OCI-LY7 (cell line): ENCODE measurements at regions not wholly inside any gene's neighbourhood (a gene's known extent, or its start where the extent isn't known, plus 50 kb on each side); places are given as distances from the start of the nearest gene placed in this dataset.

ENCODE experiments used
- BruUV-seq: library from RNA; stranded (reverse); fragments of 400-500 nt; replicated peaks from 2 replicates; lab custom pipeline; 2021; lab: Mats Ljungman, UMichigan
- CTCF ChIA-PET: fragments of 300-600 bp; sonication (Branson Sonifier 250); formaldehyde crosslinking; loops from one replicate; lab custom pipeline; 2022; ENCODE audit warnings: antibody characterized with exemption; ENCODE audit not compliant: unreplicated experiment; lab: Charles Lee
- POLR2A ChIA-PET: fragments of 300-600 bp; sonication (Branson Sonifier 250); formaldehyde crosslinking; loops from one replicate; lab custom pipeline; 2022; ENCODE audit warnings: antibody characterized with exemption; lab: Charles Lee
- DNase-seq: peaks from one replicate; pipeline ENCODE4 v3.0.0-alpha.2; 2015; ENCODE audit warnings: low spot score
- H2AFZ ChIP-seq: fragments of 200-600 bp; sonication (generic), shearing (Covaris generic); 2 replicates; pipeline ENCODE4 v1.6.1; 2014; ENCODE audit warnings: mild to moderate bottlenecking, antibody characterized with exemption, low read length, moderate library complexity
- H3K27ac ChIP-seq: fragments of 200-600 bp; sonication (generic); 2 replicates; pipeline ENCODE4 v1.5.1; 2014; ENCODE audit warnings: mixed run types, low read depth, mild to moderate bottlenecking, moderate library complexity, low read length, inconsistent platforms; ENCODE audit not compliant: poor library complexity, severe bottlenecking
- H3K36me3 ChIP-seq: fragments of 200-600 bp; sonication (generic); 2 replicates; pipeline ENCODE4 v1.6.1; 2014; ENCODE audit warnings: mild to moderate bottlenecking, antibody characterized with exemption, low read length, moderate library complexity, mixed read lengths; ENCODE audit not compliant: insufficient read depth
- H3K4me1 ChIP-seq: fragments of 200-600 bp; sonication (generic); 2 replicates; pipeline ENCODE4 v1.5.1; 2014; ENCODE audit warnings: mild to moderate bottlenecking, low read length; ENCODE audit not compliant: insufficient read depth, poor library complexity, severe bottlenecking
- H3K4me2 ChIP-seq: fragments of 200-600 bp; sonication (generic); 2 replicates; pipeline ENCODE4 v1.6.1; 2014; ENCODE audit warnings: mild to moderate bottlenecking, low read length
- H3K4me3 ChIP-seq: fragments of 200-600 bp; sonication (generic); 2 replicates; pipeline ENCODE4 v1.5.1; 2014; ENCODE audit warnings: mild to moderate bottlenecking, low read depth, low read length; ENCODE audit not compliant: poor library complexity, severe bottlenecking
- H3K79me2 ChIP-seq: fragments of 200-600 bp; sonication (generic); 2 replicates; pipeline ENCODE4 v1.6.1; 2016; ENCODE audit warnings: low read depth, mild to moderate bottlenecking, low read length, moderate library complexity, mixed read lengths; ENCODE audit not compliant: insufficient read depth
- H3K9me2 ChIP-seq: fragments of 200-600 bp; sonication (generic); 2 replicates; pipeline ENCODE4 v1.6.1; 2016; ENCODE audit warnings: mild to moderate bottlenecking, low read length, mixed read lengths; ENCODE audit not compliant: insufficient read depth
- H3K9me3 ChIP-seq: fragments of 200-600 bp; sonication (generic); 2 replicates; pipeline ENCODE4 v1.6.1; 2014; ENCODE audit warnings: mild to moderate bottlenecking, mixed run types, low read length, mixed read lengths
- H4K20me1 ChIP-seq: fragments of 200-600 bp; sonication (generic); 2 replicates; pipeline ENCODE4 v1.6.1; 2014; ENCODE audit warnings: mild to moderate bottlenecking, antibody characterized with exemption, low read length, moderate library complexity, mixed read lengths; ENCODE audit not compliant: insufficient read depth
- EZH2phosphoT487 ChIP-seq: fragments of 200-600 bp; sonication (generic); IDR thresholded peaks from 2 replicates; pipeline ENCODE4 v1.6.1; 2018; ENCODE audit warnings: low read depth, borderline replicate concordance, mild to moderate bottlenecking, mixed run types, antibody characterized with exemption, low read length, moderate library complexity, mixed read lengths
- intact Hi-C: fragments of 100-400 bp; cut with micrococcal nuclease; formaldehyde crosslinking; loops from one replicate; pipeline ENCODE4 v1.10.0; 2022; ENCODE audit not compliant: unreplicated experiment
- TF ChIP-seq, protein P1 (sequence below): fragments of 200-600 bp; sonication (generic); conservative IDR thresholded peaks from 2 replicates; pipeline ENCODE4 v1.5.1; 2014; ENCODE audit warnings: mild to moderate bottlenecking, antibody characterized with exemption, low read length, moderate library complexity, mixed read lengths

GRCh38 chr2:122028371-122029100 lies 273.1 kb downstream of the TSN start:
- H3K79me2 ChIP-seq, result no peaks in the 10 kb centered on the region
- H3K4me1 ChIP-seq, result no peaks in the 10 kb centered on the region
- intact Hi-C loops, result no loop called here
- BruUV-seq, result no TSS peak
- ChIA-PET POLR2A (no interaction called here), CTCF (no interaction called here)
- H3K27ac ChIP-seq, result no peak overlapping the region
- TF ChIP-seq, protein P1, sequence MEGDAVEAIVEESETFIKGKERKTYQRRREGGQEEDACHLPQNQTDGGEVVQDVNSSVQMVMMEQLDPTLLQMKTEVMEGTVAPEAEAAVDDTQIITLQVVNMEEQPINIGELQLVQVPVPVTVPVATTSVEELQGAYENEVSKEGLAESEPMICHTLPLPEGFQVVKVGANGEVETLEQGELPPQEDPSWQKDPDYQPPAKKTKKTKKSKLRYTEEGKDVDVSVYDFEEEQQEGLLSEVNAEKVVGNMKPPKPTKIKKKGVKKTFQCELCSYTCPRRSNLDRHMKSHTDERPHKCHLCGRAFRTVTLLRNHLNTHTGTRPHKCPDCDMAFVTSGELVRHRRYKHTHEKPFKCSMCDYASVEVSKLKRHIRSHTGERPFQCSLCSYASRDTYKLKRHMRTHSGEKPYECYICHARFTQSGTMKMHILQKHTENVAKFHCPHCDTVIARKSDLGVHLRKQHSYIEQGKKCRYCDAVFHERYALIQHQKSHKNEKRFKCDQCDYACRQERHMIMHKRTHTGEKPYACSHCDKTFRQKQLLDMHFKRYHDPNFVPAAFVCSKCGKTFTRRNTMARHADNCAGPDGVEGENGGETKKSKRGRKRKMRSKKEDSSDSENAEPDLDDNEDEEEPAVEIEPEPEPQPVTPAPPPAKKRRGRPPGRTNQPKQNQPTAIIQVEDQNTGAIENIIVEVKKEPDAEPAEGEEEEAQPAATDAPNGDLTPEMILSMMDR, result no peak
- TF ChIP-seq EZH2phosphoT487, result no peak
- H3K36me3 ChIP-seq, result no peaks in the 10 kb centered on the region
- DNase-seq, result no peak
- H3K9me3 ChIP-seq, result no peaks in the 10 kb centered on the region
- H3K4me2 ChIP-seq, result no peak overlapping the region
- H4K20me1 ChIP-seq, result no peaks in the 10 kb centered on the region
- H3K9me2 ChIP-seq, result no peaks in the 10 kb centered on the region
- no peak overlapping the region for H3K4me3 ChIP-seq
- H2AFZ ChIP-seq, result no peak overlapping the region

GRCh38 chr2:122029456-122029855 lies 274.0 kb downstream of the TSN start:
- no peaks in the 10 kb centered on the region for H3K9me2 ChIP-seq
- BruUV-seq, result no TSS peak
- intact Hi-C loops, result no loop called here
- no peak for TF ChIP-seq EZH2phosphoT487
- TF ChIP-seq, protein P1, result no peak
- POLR2A ChIA-PET, result no interaction called here
- H2AFZ ChIP-seq, result no peak overlapping the region
- H3K36me3 ChIP-seq, result no peaks in the 10 kb centered on the region
- no peak for DNase-seq
- no peaks in the 10 kb centered on the region for H3K4me1 ChIP-seq
- H3K4me3 ChIP-seq, result no peak overlapping the region
- H3K4me2 ChIP-seq, result no peak overlapping the region
- H3K79me2 ChIP-seq, result no peaks in the 10 kb centered on the region
- no peaks in the 10 kb centered on the region for H4K20me1 ChIP-seq
- H3K27ac ChIP-seq, result no peak overlapping the region
- CTCF ChIA-PET, result no interaction called here
- H3K9me3 ChIP-seq, result no peaks in the 10 kb centered on the region

DNA sequence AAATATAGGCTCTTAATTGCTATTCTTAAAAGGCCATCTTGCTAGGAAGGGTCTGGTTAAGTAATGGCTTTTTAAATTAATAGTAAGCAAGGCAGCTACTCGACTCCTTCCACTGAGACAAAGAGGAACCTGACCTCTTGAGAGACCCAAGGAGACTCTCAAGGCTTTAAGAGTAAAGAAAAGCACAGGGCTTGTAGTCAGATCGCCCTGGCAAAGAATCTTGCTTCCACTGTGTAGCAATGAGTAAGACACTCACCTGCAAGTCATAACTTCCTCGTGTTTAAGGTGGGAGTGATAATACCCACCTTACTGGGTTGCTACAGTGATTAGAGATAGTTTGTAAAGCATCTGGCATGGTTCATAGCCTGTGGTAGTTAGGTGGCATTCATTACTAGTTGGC lies 274.5 kb downstream of the TSN start:
- H4K20me1 ChIP-seq, result no peaks in the 10 kb centered on the region
- no peaks in the 10 kb centered on the region for H3K36me3 ChIP-seq
- H3K4me1 ChIP-seq, result no peaks in the 10 kb centered on the region
- H3K79me2 ChIP-seq, result no peaks in the 10 kb centered on the region
- no peaks in the 10 kb centered on the region for H3K9me3 ChIP-seq
- intact Hi-C loops, result no loop called here
- H3K4me2 ChIP-seq, result no peak overlapping the region
- no peak overlapping the region for H2AFZ ChIP-seq
- CTCF ChIA-PET, result no interaction called here
- BruUV-seq, result no TSS peak
- no peaks in the 10 kb centered on the region for H3K9me2 ChIP-seq
- H3K4me3 ChIP-seq, result no peak overlapping the region
- H3K27ac ChIP-seq, result no peak overlapping the region
- POLR2A ChIA-PET, result no interaction called here
- no peak for DNase-seq
- TF ChIP-seq, protein P1, result no peak
- TF ChIP-seq EZH2phosphoT487, result no peak
